ENCODE measurements at regions not wholly inside any gene's neighbourhood (a gene's known extent, or its start where the extent isn't known, plus 50 kb on each side); places are given as distances from the start of the nearest gene placed in this dataset.

DNA sequence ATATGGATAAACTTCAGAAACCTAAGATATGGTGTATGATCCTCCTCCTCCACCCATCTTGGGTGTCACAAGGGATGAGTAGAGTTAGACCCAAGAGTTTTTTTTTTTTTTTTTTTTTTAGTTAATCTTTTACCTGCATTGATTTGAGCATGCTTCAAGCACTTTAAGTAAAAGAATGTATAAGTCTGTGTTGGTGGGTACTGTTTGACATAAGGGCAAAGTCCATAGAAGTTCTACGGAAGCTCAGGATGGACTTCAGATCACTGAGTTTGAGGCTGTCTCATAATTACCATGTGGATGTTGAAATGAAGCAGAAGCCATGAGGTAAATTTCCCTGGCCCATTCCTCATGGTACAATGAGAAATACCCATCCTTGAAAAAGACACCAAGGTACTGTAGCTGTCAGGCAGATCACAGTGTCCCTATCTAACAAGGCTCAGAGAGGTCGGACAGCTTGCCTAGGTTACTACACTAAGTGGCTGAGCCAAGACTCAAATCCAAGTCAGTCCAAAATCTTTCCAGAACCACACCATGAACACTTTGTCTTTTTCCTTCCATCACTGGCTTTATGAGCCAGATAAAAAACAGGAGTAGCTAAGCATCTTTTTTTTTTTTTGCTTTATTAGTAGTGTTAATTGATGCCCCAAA lies 962.8 kb downstream of the CDH11 start:
- TF ChIP-seq, protein P1, sequence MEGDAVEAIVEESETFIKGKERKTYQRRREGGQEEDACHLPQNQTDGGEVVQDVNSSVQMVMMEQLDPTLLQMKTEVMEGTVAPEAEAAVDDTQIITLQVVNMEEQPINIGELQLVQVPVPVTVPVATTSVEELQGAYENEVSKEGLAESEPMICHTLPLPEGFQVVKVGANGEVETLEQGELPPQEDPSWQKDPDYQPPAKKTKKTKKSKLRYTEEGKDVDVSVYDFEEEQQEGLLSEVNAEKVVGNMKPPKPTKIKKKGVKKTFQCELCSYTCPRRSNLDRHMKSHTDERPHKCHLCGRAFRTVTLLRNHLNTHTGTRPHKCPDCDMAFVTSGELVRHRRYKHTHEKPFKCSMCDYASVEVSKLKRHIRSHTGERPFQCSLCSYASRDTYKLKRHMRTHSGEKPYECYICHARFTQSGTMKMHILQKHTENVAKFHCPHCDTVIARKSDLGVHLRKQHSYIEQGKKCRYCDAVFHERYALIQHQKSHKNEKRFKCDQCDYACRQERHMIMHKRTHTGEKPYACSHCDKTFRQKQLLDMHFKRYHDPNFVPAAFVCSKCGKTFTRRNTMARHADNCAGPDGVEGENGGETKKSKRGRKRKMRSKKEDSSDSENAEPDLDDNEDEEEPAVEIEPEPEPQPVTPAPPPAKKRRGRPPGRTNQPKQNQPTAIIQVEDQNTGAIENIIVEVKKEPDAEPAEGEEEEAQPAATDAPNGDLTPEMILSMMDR (IDR thresholded peaks at IDR 0.05): no peak
- no peak for TF ChIP-seq POLR2AphosphoS5 (IDR thresholded peaks at IDR 0.05; ENCODE audit: insufficient read depth in 1 of 2, low read depth in 1 of 2)

Data from vagina (tissue), 2 donors.